HG02610 (cell line): ENCODE measurements at regions not wholly inside any gene's neighbourhood (a gene's known extent, or its start where the extent isn't known, plus 50 kb on each side); places are given as distances from the start of the nearest gene placed in this dataset.

Experiments used
- ATAC-seq: cut with Tn5 transposase; IDR thresholded peaks from one replicate; pipeline ENCODE4 v1.9.1; 2021; ENCODE audit warnings: mild to moderate bottlenecking, moderate library complexity; ENCODE audit not compliant: unreplicated experiment

GRCh38 chr3:6771171-6771570 lies 89.7 kb upstream of the GRM7 start:
- no peak for ATAC-seq

- ATAC-seq = no peak
Observed at GRCh38 chr3:6779140-6779539, 81.8 kb upstream of the GRM7 start.

- ATAC-seq = no peak
Observed at GRCh38 chr3:6781092-6781491, 79.8 kb upstream of the GRM7 start.

- no peak for ATAC-seq
Observed at GRCh38 chr3:6785726-6786125, 75.2 kb upstream of the GRM7 start.

GRCh38 chr3:6791161-6791560 lies 69.8 kb upstream of the GRM7 start:
- no peak for ATAC-seq

- ATAC-seq = peak; percentile 84
Observed at GRCh38 chr3:6799264-6799915, 61.5 kb upstream of the GRM7 start.

- ATAC-seq = no peak
Observed at GRCh38 chr3:6803619-6804018, 57.3 kb upstream of the GRM7 start.

- ATAC-seq = no peak
Observed at GRCh38 chr3:6805236-6805635, 55.7 kb upstream of the GRM7 start.

- ATAC-seq = no peak
Observed at GRCh38 chr3:6806991-6807390, 53.9 kb upstream of the GRM7 start.

GRCh38 chr3:6807967-6808588 lies 52.8 kb upstream of the GRM7 start:
- no peak for ATAC-seq

- ATAC-seq = no peak
Observed at GRCh38 chr3:6809349-6809748, 51.6 kb upstream of the GRM7 start.
